Ishikawa (cell line): ENCODE measurements at regions not wholly inside any gene's neighbourhood (a gene's known extent, or its start where the extent isn't known, plus 50 kb on each side); places are given as distances from the start of the nearest gene placed in this dataset.
A peak's percentile ranks its signal among the peaks of the same experiment; 100 is the strongest.

Experiments used
- CEBPB ChIP-seq: IDR thresholded peaks from 2 replicates; pipeline ENCODE4 v1.6.1; 2012
- CREB1 ChIP-seq: IDR thresholded peaks from 2 replicates; pipeline ENCODE4 v1.6.1; 2012; ENCODE audit warnings: low read depth
- EGR1 ChIP-seq: IDR thresholded peaks from 2 replicates; pipeline ENCODE4 v1.6.1; 2012
- EP300 ChIP-seq: IDR thresholded peaks from 2 replicates; pipeline ENCODE4 v1.6.1; 2012; ENCODE audit warnings: borderline replicate concordance
- FOXM1 ChIP-seq: IDR thresholded peaks from 2 replicates; pipeline ENCODE4 v1.6.1; 2012; ENCODE audit warnings: low read depth, borderline replicate concordance
- MAX ChIP-seq: IDR thresholded peaks from 2 replicates; pipeline ENCODE4 v1.6.1; 2012
- NFIC ChIP-seq: IDR thresholded peaks from 2 replicates; pipeline ENCODE4 v1.6.1; 2012
- RAD21 ChIP-seq: IDR thresholded peaks from 2 replicates; pipeline ENCODE4 v1.6.1; 2012; ENCODE audit warnings: low read depth
- TCF12 ChIP-seq: IDR thresholded peaks from 2 replicates; pipeline ENCODE4 v1.6.1; 2012; ENCODE audit warnings: low read depth
- TEAD4 ChIP-seq: IDR thresholded peaks from 2 replicates; pipeline ENCODE4 v1.6.1; 2012
- YY1 ChIP-seq: IDR thresholded peaks from 2 replicates; pipeline ENCODE4 v1.6.1; 2012; ENCODE audit warnings: low read depth
- ZBTB7A ChIP-seq: IDR thresholded peaks from 2 replicates; pipeline ENCODE4 v1.6.1; 2012; ENCODE audit warnings: low read depth
- TF ChIP-seq, protein P1 (sequence below): IDR thresholded peaks from 2 replicates; pipeline ENCODE4 v1.6.1; 2012
- TF ChIP-seq, protein P2 (sequence below): IDR thresholded peaks from 2 replicates; pipeline ENCODE4 v1.6.1; 2012; ENCODE audit warnings: low read depth, mild to moderate bottlenecking

DNA sequence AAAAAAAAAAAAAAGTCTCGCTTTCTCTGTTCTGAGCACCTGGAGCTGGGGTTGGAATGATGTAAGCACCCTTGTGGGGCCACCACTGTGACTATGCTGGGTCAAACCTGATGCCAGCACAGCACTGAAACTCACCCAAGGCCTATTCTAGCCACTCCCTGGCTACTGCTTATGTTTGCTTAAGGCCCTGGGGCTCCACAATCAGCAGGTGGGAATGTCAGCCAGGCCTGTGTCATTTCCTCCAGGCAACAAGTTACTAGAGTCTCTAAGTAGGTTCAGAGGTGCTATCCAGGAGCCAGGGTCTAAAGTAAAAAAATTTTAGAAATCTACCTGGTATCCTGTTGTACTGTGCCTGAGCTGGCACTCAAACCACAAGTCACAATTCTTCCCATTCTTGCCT is 1306.8 kb downstream of the STIM2 start:
- no peak for TF ChIP-seq FOXM1
- TF ChIP-seq MAX, result no peak

- TF ChIP-seq, protein P1, sequence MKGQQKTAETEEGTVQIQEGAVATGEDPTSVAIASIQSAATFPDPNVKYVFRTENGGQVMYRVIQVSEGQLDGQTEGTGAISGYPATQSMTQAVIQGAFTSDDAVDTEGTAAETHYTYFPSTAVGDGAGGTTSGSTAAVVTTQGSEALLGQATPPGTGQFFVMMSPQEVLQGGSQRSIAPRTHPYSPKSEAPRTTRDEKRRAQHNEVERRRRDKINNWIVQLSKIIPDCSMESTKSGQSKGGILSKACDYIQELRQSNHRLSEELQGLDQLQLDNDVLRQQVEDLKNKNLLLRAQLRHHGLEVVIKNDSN, result no peak
- peak; percentile 79; the same call in 1 of the 2 replicates for TF ChIP-seq CEBPB
These were observed 1316.3 kb downstream of the STIM2 start for GRCh38 chr4:28176942-28177341.

DNA sequence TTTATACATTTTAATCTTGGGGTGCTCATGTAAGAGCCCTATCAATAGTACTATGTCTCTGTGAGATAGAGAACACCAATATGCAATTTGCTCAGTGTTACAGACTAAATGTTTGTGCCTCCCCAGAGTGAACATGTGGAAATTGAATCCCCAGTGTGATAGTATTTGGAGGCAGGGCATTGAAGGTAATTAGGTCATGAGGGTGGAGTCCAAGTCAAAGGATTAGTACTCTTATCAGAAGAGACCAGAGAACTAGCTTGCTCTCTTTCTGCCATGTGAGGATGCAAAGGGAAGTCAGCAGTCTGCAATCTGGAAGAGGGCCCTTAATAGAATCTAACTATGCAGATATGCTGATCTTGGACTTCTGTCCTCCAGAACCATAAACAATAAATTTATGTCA is 1317.0 kb downstream of the STIM2 start:
- TF ChIP-seq EP300 (no peak), FOXM1 (no peak), RAD21 (no peak), TEAD4 (no peak), NFIC (no peak), MAX (no peak), ZBTB7A (no peak), CEBPB (no peak)
- TF ChIP-seq, protein P1, result no peak

GRCh38 chr4:28179126-28179525 is 1318.5 kb downstream of the STIM2 start:
- TF ChIP-seq EGR1 (no peak), YY1 (no peak), TEAD4 (no peak), ZBTB7A (no peak), NFIC (no peak), MAX (no peak), FOXM1 (no peak), CEBPB (no peak), TCF12 (no peak), EP300 (no peak), CREB1 (no peak)
- TF ChIP-seq, protein P1, result no peak
- TF ChIP-seq, protein P2, sequence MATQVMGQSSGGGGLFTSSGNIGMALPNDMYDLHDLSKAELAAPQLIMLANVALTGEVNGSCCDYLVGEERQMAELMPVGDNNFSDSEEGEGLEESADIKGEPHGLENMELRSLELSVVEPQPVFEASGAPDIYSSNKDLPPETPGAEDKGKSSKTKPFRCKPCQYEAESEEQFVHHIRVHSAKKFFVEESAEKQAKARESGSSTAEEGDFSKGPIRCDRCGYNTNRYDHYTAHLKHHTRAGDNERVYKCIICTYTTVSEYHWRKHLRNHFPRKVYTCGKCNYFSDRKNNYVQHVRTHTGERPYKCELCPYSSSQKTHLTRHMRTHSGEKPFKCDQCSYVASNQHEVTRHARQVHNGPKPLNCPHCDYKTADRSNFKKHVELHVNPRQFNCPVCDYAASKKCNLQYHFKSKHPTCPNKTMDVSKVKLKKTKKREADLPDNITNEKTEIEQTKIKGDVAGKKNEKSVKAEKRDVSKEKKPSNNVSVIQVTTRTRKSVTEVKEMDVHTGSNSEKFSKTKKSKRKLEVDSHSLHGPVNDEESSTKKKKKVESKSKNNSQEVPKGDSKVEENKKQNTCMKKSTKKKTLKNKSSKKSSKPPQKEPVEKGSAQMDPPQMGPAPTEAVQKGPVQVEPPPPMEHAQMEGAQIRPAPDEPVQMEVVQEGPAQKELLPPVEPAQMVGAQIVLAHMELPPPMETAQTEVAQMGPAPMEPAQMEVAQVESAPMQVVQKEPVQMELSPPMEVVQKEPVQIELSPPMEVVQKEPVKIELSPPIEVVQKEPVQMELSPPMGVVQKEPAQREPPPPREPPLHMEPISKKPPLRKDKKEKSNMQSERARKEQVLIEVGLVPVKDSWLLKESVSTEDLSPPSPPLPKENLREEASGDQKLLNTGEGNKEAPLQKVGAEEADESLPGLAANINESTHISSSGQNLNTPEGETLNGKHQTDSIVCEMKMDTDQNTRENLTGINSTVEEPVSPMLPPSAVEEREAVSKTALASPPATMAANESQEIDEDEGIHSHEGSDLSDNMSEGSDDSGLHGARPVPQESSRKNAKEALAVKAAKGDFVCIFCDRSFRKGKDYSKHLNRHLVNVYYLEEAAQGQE, result no peak

- TF ChIP-seq, protein P2, result no peak
- TF ChIP-seq NFIC (no peak), ZBTB7A (no peak), EP300 (no peak), EGR1 (no peak), TEAD4 (no peak)
- TF ChIP-seq, protein P1, result no peak
These were observed 1348.8 kb downstream of the STIM2 start for GRCh38 chr4:28209371-28209924.

DNA sequence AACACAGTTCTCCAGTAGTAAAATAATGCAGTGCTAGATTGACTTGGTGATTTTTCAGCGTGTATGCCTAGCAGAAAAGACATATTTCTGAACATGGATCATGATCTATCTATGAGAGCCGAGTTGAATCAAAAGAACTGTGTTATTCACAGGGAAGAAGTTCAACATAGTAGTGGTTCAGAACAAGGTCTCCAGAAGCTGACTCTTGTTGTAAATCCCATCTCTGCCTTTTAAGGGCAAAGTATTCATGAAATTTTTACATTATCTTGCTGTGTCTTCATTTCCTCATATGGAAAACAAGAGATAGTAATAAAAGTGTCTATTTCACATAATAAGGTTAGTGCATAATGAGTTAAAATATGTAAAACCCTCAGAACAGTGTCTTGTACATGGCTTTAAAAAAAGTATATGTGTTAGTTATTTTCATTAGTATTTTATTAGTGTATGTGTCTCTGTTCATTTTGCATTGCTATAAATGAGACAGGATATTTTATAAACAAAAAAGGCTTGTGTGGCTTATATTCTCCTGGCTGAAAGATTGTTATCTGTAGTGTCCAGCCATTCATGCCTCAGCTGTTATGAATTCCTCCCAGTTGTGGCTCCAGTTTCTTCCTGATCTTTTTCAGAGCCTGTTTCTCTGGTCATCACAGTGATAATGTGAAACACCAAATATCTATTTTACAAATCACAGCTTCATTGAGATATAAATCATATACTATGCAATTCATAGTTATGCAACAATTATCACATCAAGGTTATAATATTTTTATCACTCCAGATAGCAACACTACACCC is 1351.2 kb downstream of the STIM2 start:
- TF ChIP-seq NFIC, result no peak
